ENCODE measurements at regions not wholly inside any gene's neighbourhood (a gene's known extent, or its start where the extent isn't known, plus 50 kb on each side); places are given as distances from the start of the nearest gene placed in this dataset.

- TF ChIP-seq POLR2A (IDR thresholded peaks at IDR 0.05) (no peak), CTCF (IDR thresholded peaks at IDR 0.05) (no peak)
These were observed 107.6 kb upstream of the VSTM2B start for GRCh38 chr19:29418201-29418600.
